GM12891 (cell line): ENCODE measurements at regions not wholly inside any gene's neighbourhood (a gene's known extent, or its start where the extent isn't known, plus 50 kb on each side); places are given as distances from the start of the nearest gene placed in this dataset.

Experiments used
- POLR2A ChIP-seq: IDR thresholded peaks from 2 replicates; pipeline ENCODE4 v1.6.1; 2011; ENCODE audit warnings: low read depth, low read length, control low read depth
- POLR2AphosphoS5 ChIP-seq: IDR thresholded peaks from 2 replicates; pipeline ENCODE4 v1.6.1; 2011; ENCODE audit warnings: low read depth, low read length, control low read depth
- SPI1 ChIP-seq: IDR thresholded peaks from 2 replicates; pipeline ENCODE4 v1.6.1; 2011; ENCODE audit warnings: low read depth, low read length, control low read depth
- TAF1 ChIP-seq: IDR thresholded peaks from 2 replicates; pipeline ENCODE4 v1.6.1; 2011; ENCODE audit warnings: low read depth, low read length, control low read depth

DNA sequence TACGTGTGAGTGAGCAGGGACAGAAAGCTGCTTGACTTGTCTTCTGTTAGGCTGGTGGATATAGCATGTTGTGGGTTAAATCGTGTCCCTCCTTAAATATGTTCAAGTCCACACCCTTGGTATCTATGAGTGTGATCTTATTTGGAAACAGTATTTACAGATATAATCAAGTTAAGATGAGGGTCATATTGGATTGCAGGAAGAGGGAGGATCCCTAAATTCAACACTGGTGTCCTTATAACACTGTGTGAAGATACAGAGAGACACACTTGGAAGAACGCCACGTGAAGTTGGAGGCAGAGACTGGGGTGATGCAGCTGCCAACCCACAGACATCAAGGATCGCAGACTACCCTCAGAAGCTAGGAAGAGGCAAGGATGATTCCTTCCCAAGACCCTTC is 275.2 kb upstream of the SSTR1 start:
- TF ChIP-seq POLR2A (no peak), SPI1 (no peak), TAF1 (no peak), POLR2AphosphoS5 (no peak)
